ENCODE measurements at regions not wholly inside any gene's neighbourhood (a gene's known extent, or its start where the extent isn't known, plus 50 kb on each side); places are given as distances from the start of the nearest gene placed in this dataset.

- Histone ChIP-seq H4K20me1 (ENCODE audit: insufficient read depth, low read length) (no peaks in the 10 kb centered on the region), H3K4me3 (ENCODE audit: low read depth in 1 of 2, low read length in 2 of 2) (no peak overlapping the region), H3K27ac (ENCODE audit: low read length) (no peak overlapping the region), H3K79me2 (ENCODE audit: insufficient read depth, low read length) (no peaks in the 10 kb centered on the region), H3K27me3 (ENCODE audit: insufficient read depth, low read length, poor library complexity) (no peaks in the 10 kb centered on the region), H3K36me3 (ENCODE audit: insufficient read depth, low read length) (no peaks in the 10 kb centered on the region), H3K4me2 (ENCODE audit: insufficient read depth, low read length) (no peak overlapping the region), H2AFZ (ENCODE audit: low read depth, low read length) (no peak overlapping the region), H3K9ac (ENCODE audit: low read depth, low read length) (no peak overlapping the region), H3K9me3 (ENCODE audit: insufficient read depth, low read length, severe bottlenecking) (no peaks in the 10 kb centered on the region), H3K4me1 (ENCODE audit: insufficient read depth, low read length) (no peaks in the 10 kb centered on the region)
- DNase-seq (no peak), ATAC-seq (ENCODE audit: insufficient read depth, low read depth) (no peak)
- TF ChIP-seq CTCF (IDR thresholded peaks at IDR 0.05; ENCODE audit: borderline replicate concordance, extremely low read depth, low read length, poor library complexity, severe bottlenecking) = no peak
- TF ChIP-seq EZH2 (IDR thresholded peaks at IDR 0.05; ENCODE audit: borderline replicate concordance, low read depth, low read length, severe bottlenecking) = no peak
Observed at GRCh38 chr3:197381371-197381770, 83.0 kb upstream of the DLG1 start.

- H3K79me2 ChIP-seq (ENCODE audit: insufficient read depth, low read length) = no peaks in the 10 kb centered on the region
- no peak overlapping the region for H3K4me3 ChIP-seq (ENCODE audit: low read depth in 1 of 2, low read length in 2 of 2)
- H3K4me2 ChIP-seq (ENCODE audit: insufficient read depth, low read length) = no peak overlapping the region
- DNase-seq (no peak), ATAC-seq (ENCODE audit: insufficient read depth, low read depth) (no peak)
- H4K20me1 ChIP-seq (ENCODE audit: insufficient read depth, low read length) = no peaks in the 10 kb centered on the region; the same call in 1 of the 2 replicates
- no peaks in the 10 kb centered on the region for H3K36me3 ChIP-seq (ENCODE audit: insufficient read depth, low read length)
- no peaks in the 10 kb centered on the region for H3K9me3 ChIP-seq (ENCODE audit: insufficient read depth, low read length, severe bottlenecking)
- TF ChIP-seq CTCF (IDR thresholded peaks at IDR 0.05; ENCODE audit: borderline replicate concordance, extremely low read depth, low read length, poor library complexity, severe bottlenecking) = no peak
- TF ChIP-seq EZH2 (IDR thresholded peaks at IDR 0.05; ENCODE audit: borderline replicate concordance, low read depth, low read length, severe bottlenecking) = no peak
- H2AFZ ChIP-seq (ENCODE audit: low read depth, low read length) = no peak overlapping the region
- no peaks in the 10 kb centered on the region for H3K4me1 ChIP-seq (ENCODE audit: insufficient read depth, low read length)
- no peak overlapping the region for H3K27ac ChIP-seq (ENCODE audit: low read length)
- H3K9ac ChIP-seq (ENCODE audit: low read depth, low read length) = no peak overlapping the region
- peaks cover 2% of the 10 kb centered on the region for H3K27me3 ChIP-seq (ENCODE audit: insufficient read depth, low read length, poor library complexity)
Observed at GRCh38 chr3:197380786-197381185, 82.4 kb upstream of the DLG1 start.

GRCh38 chr3:197378985-197379718 is 80.7 kb upstream of the DLG1 start:
- no peak for DNase-seq
- Histone ChIP-seq H3K4me3 (ENCODE audit: low read depth in 1 of 2, low read length in 2 of 2) (no peak overlapping the region), H3K27ac (ENCODE audit: low read length) (no peak overlapping the region), H3K36me3 (ENCODE audit: insufficient read depth, low read length) (no peaks in the 10 kb centered on the region), H3K4me1 (ENCODE audit: insufficient read depth, low read length) (no peaks in the 10 kb centered on the region), H3K9ac (ENCODE audit: low read depth, low read length) (no peak overlapping the region), H4K20me1 (ENCODE audit: insufficient read depth, low read length) (no peaks in the 10 kb centered on the region; the same call in 1 of the 2 replicates), H3K4me2 (ENCODE audit: insufficient read depth, low read length) (no peak overlapping the region), H3K9me3 (ENCODE audit: insufficient read depth, low read length, severe bottlenecking) (no peaks in the 10 kb centered on the region), H3K79me2 (ENCODE audit: insufficient read depth, low read length) (no peaks in the 10 kb centered on the region), H2AFZ (ENCODE audit: low read depth, low read length) (no peak overlapping the region), H3K27me3 (ENCODE audit: insufficient read depth, low read length, poor library complexity) (peaks cover 14% of the 10 kb centered on the region)
- no peak for ATAC-seq (ENCODE audit: insufficient read depth, low read depth)
- TF ChIP-seq EZH2 (IDR thresholded peaks at IDR 0.05; ENCODE audit: borderline replicate concordance, low read depth, low read length, severe bottlenecking) (no peak), CTCF (IDR thresholded peaks at IDR 0.05; ENCODE audit: borderline replicate concordance, extremely low read depth, low read length, poor library complexity, severe bottlenecking) (no peak)

Data from DND-41 (cell line).